Peyer's patch (tissue), 4 donors: ENCODE measurements at regions not wholly inside any gene's neighbourhood (a gene's known extent, or its start where the extent isn't known, plus 50 kb on each side); places are given as distances from the start of the nearest gene placed in this dataset.

Experiments
- DNase-seq, 3 donors: peaks; one replicate each; pipeline ENCODE4 v3.0.0-alpha.2; 2017 to 2019
- H3K27ac ChIP-seq, 4 donors: fragments of 200-600 bp; sonication (generic); one replicate each; pipeline ENCODE4 v1.5.1; 2016 to 2019
- H3K27me3 ChIP-seq, 2 donors: fragments of 200-600 bp; sonication (generic); one replicate each; pipeline ENCODE4 v1.5.1; 2019
- H3K36me3 ChIP-seq, 3 donors: fragments of 200-600 bp; sonication (generic); one replicate each; pipeline ENCODE4 v1.5.1; 2016 to 2019
- H3K4me1 ChIP-seq, 4 donors: fragments of 200-600 bp; sonication (generic); one replicate each; pipeline ENCODE4 v1.5.1; 2016 to 2019
- H3K4me3 ChIP-seq, 4 donors: fragments of 200-600 bp; sonication (generic); 1 replicate in 3 of 4; 2 replicates in 1 of 4; pipeline ENCODE4 v1.5.1; 2016 to 2019; ENCODE audit warnings: mild to moderate bottlenecking in 1 of 4
- H3K9me3 ChIP-seq, 4 donors: fragments of 200-600 bp; sonication (generic); one replicate each; pipeline ENCODE4 v1.5.1; 2016 to 2019; ENCODE audit warnings: mild to moderate bottlenecking in 1 of 4
- CTCF ChIP-seq, 6 experiments: fragments of 450-650 bp in 4 of 6; fragments of 200-600 bp in 2 of 6; sonication (generic) in 1 of 6; IDR thresholded peaks; one replicate each; pipeline ENCODE4 v1.5.1; 2017 to 2019; ENCODE audit warnings: antibody characterized with exemption in 6 of 6, mild to moderate bottlenecking in 3 of 6, moderate library complexity in 1 of 6
- POLR2A ChIP-seq, 2 donors: fragments of 450-650 bp; IDR thresholded peaks; one replicate each; pipeline ENCODE4 v1.5.1; 2017; ENCODE audit warnings: antibody characterized with exemption in 2 of 2, mild to moderate bottlenecking in 2 of 2, moderate library complexity in 2 of 2

- no peaks in the 10 kb centered on the region for H3K36me3 ChIP-seq
- no peaks in the 10 kb centered on the region for H3K4me1 ChIP-seq
- H3K27ac ChIP-seq = no peak overlapping the region
- TF ChIP-seq CTCF (IDR thresholded peaks at IDR 0.05) = no peak
- TF ChIP-seq POLR2A (IDR thresholded peaks at IDR 0.05) = no peak
- no peak overlapping the region for H3K4me3 ChIP-seq
- peak in 1 of 3 donors; percentile 18 for DNase-seq
- no peaks in the 10 kb centered on the region for H3K27me3 ChIP-seq
- no peaks in the 10 kb centered on the region for H3K9me3 ChIP-seq
Measured at GRCh38 chr10:78907551-78908211, 161.1 kb upstream of the ZMIZ1 start.

- no peaks in the 10 kb centered on the region for H3K9me3 ChIP-seq
- no peaks in the 10 kb centered on the region for H3K27me3 ChIP-seq
- peak in 1 of 3 donors; percentile 28 for DNase-seq
- peaks cover 0 to 11% (median 2%) of the 10 kb centered on the region in 4 donors for H3K4me1 ChIP-seq
- no peak overlapping the region for H3K27ac ChIP-seq
- no peaks in the 10 kb centered on the region for H3K36me3 ChIP-seq
- TF ChIP-seq CTCF (IDR thresholded peaks at IDR 0.05) = no peak
- TF ChIP-seq POLR2A (IDR thresholded peaks at IDR 0.05) = no peak
- H3K4me3 ChIP-seq = no peak overlapping the region
Measured at GRCh38 chr10:78909221-78909620, 159.5 kb upstream of the ZMIZ1 start.

- Histone ChIP-seq H3K4me1 (peaks cover 0 to 13% (median 2%) of the 10 kb centered on the region in 4 donors), H3K4me3 (no peak overlapping the region), H3K36me3 (no peaks in the 10 kb centered on the region), H3K9me3 (no peaks in the 10 kb centered on the region), H3K27ac (no peak overlapping the region), H3K27me3 (no peaks in the 10 kb centered on the region)
- TF ChIP-seq POLR2A (IDR thresholded peaks at IDR 0.05) (no peak), CTCF (IDR thresholded peaks at IDR 0.05) (no peak)
- DNase-seq = peak in 1 of 3 donors; percentile 24
Measured at GRCh38 chr10:78910021-78910420, 158.7 kb upstream of the ZMIZ1 start.

- Histone ChIP-seq H3K4me3 (no peak overlapping the region), H3K9me3 (no peaks in the 10 kb centered on the region), H3K4me1 (peaks cover 0 to 13% (median 2%) of the 10 kb centered on the region in 4 donors), H3K27me3 (no peaks in the 10 kb centered on the region), H3K36me3 (no peaks in the 10 kb centered on the region), H3K27ac (no peak overlapping the region)
- TF ChIP-seq POLR2A (IDR thresholded peaks at IDR 0.05) (no peak), CTCF (IDR thresholded peaks at IDR 0.05) (no peak)
- peak in 1 of 3 donors; percentile 8 for DNase-seq
Measured at GRCh38 chr10:78910476-78910875, 158.3 kb upstream of the ZMIZ1 start.

GRCh38 chr10:78910886-78911285 lies 157.9 kb upstream of the ZMIZ1 start:
- no peaks in the 10 kb centered on the region for H3K27me3 ChIP-seq
- no peak overlapping the region for H3K4me3 ChIP-seq
- DNase-seq = peak in 2 of 3 donors; percentile 34 to 37
- no peaks in the 10 kb centered on the region for H3K36me3 ChIP-seq
- H3K9me3 ChIP-seq = no peaks in the 10 kb centered on the region
- H3K4me1 ChIP-seq = peaks cover 0 to 13% (median 2%) of the 10 kb centered on the region in 4 donors
- H3K27ac ChIP-seq = no peak overlapping the region
- TF ChIP-seq POLR2A (IDR thresholded peaks at IDR 0.05) = no peak
- TF ChIP-seq CTCF (IDR thresholded peaks at IDR 0.05) = no peak
